HL-60 (cell line): ENCODE measurements at regions not wholly inside any gene's neighbourhood (a gene's known extent, or its start where the extent isn't known, plus 50 kb on each side); places are given as distances from the start of the nearest gene placed in this dataset.

ENCODE experiments used
- DNase-seq, 2 experiments: peaks; one replicate each; pipeline ENCODE4 v3.0.0-alpha.2; 2010 to 2020; ENCODE audit warnings: low read depth in 1 of 2, low spot score in 1 of 2
- H3K27ac ChIP-seq: fragments of 250-450 bp; sonication (Bioruptor Pico); replicated peaks from 2 replicates; pipeline ENCODE4 v1.5.1; 2020; ENCODE audit warnings: mild to moderate bottlenecking, moderate library complexity
- H3K27me3 ChIP-seq: fragments of 250-450 bp; sonication (Bioruptor Pico); 2 replicates; pipeline ENCODE4 v1.5.1; 2021; ENCODE audit warnings: mild to moderate bottlenecking, moderate library complexity; ENCODE audit not compliant: insufficient read depth, poor library complexity, severe bottlenecking
- H3K4me3 ChIP-seq: replicated peaks from 2 replicates; pipeline ENCODE4 v1.5.1; 2011; ENCODE audit warnings: mild to moderate bottlenecking, control low read depth, low read length; ENCODE audit not compliant: insufficient read depth
- CTCF ChIP-seq: IDR thresholded peaks from one replicate; pipeline ENCODE4 v1.5.1; 2011; ENCODE audit warnings: low read length, control low read depth, inconsistent platforms; ENCODE audit not compliant: insufficient read depth
- GABPA ChIP-seq: IDR thresholded peaks from 2 replicates; pipeline ENCODE4 v1.6.1; 2012; ENCODE audit warnings: low read depth
- POLR2AphosphoS5 ChIP-seq: IDR thresholded peaks from 2 replicates; pipeline ENCODE4 v1.6.1; 2012; ENCODE audit warnings: low read depth
- REST ChIP-seq: IDR thresholded peaks from 2 replicates; pipeline ENCODE4 v1.6.1; 2012; ENCODE audit warnings: low read depth; ENCODE audit not compliant: insufficient replicate concordance
- SPI1 ChIP-seq: IDR thresholded peaks from 2 replicates; pipeline ENCODE4 v1.6.1; 2012; ENCODE audit warnings: low read depth, mild to moderate bottlenecking, borderline replicate concordance

- TF ChIP-seq GABPA (no peak), POLR2AphosphoS5 (no peak)
- H3K27me3 ChIP-seq, result no peaks in the 10 kb centered on the region
- H3K27ac ChIP-seq, result no peak overlapping the region
- no peak overlapping the region for H3K4me3 ChIP-seq
- no peak for DNase-seq
Observed at GRCh38 chr9:79477241-79477840, 94.4 kb upstream of the TLE4 start.

DNA sequence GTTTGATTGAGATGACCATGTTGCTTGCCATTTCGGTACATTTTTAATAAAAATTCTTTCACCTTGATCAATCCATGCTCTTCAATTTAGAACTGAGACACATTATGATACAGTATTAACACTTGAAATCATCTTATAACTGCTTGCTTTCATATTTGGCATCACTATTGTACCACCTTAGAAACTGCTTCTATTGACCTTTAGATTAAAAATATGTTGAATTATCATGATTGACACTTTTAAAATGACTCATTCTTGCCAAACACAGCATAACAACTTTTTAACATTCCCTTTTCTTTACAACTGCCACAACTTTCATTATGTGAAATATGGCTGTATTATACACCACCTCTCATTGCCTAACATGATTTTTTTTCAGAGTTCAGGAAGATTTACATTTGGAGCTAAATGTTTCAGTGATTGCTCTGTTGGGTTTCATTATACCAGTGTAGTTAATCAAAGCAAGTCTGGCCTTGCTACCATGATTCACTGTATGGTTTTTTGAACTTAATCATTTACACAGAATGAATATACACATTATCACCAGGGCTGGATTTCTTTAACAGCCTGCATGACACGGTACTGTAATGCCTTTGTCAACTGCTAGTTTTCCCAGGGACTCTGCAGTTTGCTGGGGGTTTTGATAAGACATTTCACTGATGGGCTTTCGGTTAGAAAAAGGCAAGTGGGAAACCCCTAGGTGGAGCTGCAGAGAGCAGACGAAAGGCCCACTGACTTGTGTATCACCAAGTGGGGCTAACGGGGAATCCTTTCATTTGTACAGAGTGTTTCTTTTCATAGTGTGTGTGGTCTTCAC, 93.6 kb upstream of the TLE4 start:
- Histone ChIP-seq H3K27me3 (no peaks in the 10 kb centered on the region), H3K27ac (no peak overlapping the region), H3K4me3 (no peak overlapping the region)
- TF ChIP-seq SPI1 (no peak), CTCF (no peak), POLR2AphosphoS5 (no peak), REST (no peak), GABPA (no peak)
- peak in 1 of 2 experiments; percentile 25 for DNase-seq

- H3K27me3 ChIP-seq, result no peaks in the 10 kb centered on the region
- no peak overlapping the region for H3K4me3 ChIP-seq
- no peak overlapping the region for H3K27ac ChIP-seq
- no peak for TF ChIP-seq REST
- TF ChIP-seq SPI1, result no peak
- TF ChIP-seq GABPA, result no peak
- no peak for TF ChIP-seq POLR2AphosphoS5
- TF ChIP-seq CTCF, result no peak
- no peak for DNase-seq
Observed at GRCh38 chr9:79480639-79481038, 91.1 kb upstream of the TLE4 start.

GRCh38 chr9:79481846-79482477, 89.8 kb upstream of the TLE4 start:
- no peak overlapping the region for H3K27ac ChIP-seq
- DNase-seq, result no peak
- H3K4me3 ChIP-seq, result no peak overlapping the region
- TF ChIP-seq CTCF (no peak), POLR2AphosphoS5 (no peak), GABPA (no peak), SPI1 (no peak), REST (no peak)
- H3K27me3 ChIP-seq, result no peaks in the 10 kb centered on the region
